HG02623 (cell line): ENCODE measurements at regions not wholly inside any gene's neighbourhood (a gene's known extent, or its start where the extent isn't known, plus 50 kb on each side); places are given as distances from the start of the nearest gene placed in this dataset.
"Not testable (repeated sequence)": the region's sequence is repeated elsewhere in the genome, so short reads cannot be mapped to it uniquely, and the experiment has no call there.

Experiments
- ATAC-seq: cut with Tn5 transposase; IDR thresholded peaks from one replicate; pipeline ENCODE4 v1.9.1; 2021; ENCODE audit warnings: moderate library complexity; ENCODE audit not compliant: unreplicated experiment

DNA sequence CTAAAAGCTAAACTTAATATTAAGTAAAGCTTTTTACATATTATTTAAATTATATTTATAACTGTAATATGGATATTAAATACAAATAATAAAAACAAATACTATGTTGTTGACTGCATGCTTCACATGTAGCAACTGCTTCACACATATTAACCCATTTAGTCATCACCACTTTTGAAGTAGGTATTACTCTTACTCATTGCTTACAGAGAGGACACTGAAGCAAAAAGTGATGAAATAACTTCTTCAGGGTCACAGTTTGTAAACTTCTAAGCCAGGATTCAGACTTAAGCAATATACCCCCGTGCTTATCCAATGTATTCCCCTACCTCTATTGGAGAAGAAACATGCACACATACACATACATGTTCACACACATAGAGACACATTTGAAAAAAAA is 166.6 kb downstream of the DKK2 start:
- ATAC-seq: no peak

DNA sequence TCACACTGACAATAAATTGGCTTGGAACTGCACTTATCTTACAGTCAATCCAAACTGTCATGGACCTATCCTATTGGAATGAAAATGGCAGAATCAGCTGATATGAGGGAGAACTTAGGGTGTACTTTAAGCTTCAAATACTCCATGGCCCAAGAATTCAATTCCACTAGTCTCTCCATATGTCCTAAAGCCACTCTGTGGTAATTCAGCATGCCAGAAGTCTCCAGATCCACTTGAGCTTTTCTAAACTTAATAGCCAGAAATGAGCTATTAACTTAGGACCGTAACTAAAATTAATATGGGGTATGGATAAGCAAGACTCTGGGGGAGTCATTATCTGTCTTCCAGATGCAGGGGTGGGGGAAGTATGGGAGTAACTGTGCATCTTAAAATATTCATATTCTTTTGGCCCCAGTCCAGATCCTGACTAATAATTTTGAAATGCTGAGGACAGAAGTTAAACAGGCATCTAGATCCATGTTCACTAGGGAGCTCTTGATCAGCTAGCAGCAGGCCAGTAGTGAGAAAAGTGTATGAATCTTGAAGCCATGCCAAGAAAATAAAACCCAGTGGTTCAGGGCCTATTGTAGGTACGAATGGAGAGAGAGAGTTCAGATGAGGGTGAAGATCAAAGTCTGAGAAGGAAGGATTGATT is 167.6 kb downstream of the DKK2 start:
- ATAC-seq: no peak

DNA sequence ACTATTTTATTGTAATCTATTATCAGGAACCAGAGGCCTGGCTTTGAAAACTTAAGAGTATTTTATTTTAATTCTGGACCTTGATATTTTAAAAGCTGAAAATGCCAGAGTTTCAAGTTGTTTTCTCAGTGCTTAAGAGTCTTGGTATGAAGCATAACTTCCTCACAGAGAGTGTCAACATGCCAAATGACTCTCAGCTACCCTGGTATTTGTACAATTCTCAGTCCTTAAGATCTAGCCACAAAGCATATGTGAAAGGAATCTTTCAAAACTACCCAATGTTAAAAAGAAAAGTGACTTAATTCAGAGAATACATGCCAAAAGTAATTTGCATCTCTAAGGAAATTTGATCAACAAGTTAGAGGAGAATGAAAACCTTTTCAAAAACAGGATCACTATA is 171.9 kb downstream of the DKK2 start:
- no peak for ATAC-seq

DNA sequence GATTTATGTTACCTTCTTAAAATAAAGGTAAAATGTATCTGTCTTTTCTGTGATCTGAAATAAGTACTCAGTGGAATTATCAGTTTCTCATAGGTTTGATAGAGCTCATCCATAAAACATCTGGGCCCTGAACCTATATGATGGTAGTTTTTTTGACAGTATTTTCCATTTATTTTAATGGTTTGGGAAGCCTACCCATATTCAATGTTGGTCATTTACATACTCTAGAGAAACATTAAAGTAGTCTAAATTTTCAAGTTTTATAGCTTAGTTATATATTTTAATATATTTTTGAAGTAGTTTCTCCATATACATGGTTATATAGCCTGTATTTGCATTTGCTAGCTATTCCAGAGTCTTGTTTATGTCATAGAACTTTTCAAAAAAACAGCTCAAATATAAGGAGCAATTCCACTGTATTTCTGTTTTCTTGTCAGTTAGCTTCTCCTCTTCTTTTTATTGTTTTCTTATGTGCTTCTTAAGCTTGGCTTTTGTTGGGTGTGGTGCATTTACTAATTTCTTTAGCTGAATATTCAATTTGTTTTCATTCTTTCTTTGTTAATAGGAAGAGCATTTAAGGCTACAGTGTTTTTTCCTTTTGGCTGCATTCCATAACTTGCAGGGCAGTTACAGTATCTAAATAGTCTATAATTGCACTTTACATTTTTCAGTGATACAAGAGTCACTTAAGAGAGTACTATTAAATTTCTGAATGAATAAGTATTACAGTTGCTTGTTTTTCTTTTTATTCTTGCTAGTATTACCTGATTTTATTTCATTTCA is 181.4 kb downstream of the DKK2 start:
- ATAC-seq: no peak

DNA sequence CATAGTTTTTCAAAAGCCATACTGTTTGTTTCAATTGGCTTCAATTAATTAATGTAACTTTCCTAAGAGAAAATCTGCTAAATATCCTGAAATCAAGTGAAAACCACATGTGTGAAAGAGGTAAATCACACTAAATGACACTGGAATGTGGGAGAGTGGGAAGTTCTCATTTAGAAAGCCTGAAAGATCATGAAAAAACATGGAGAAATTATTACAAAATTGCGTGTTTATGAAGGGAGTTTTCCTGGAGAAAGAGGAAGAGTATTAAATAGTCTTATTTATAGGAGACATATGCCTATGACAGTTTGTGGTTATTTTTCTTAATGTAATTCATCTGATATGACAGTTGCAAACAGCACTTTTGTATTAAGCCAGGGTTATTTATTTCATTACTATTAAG is 183.7 kb downstream of the DKK2 start:
- ATAC-seq: no peak

DNA sequence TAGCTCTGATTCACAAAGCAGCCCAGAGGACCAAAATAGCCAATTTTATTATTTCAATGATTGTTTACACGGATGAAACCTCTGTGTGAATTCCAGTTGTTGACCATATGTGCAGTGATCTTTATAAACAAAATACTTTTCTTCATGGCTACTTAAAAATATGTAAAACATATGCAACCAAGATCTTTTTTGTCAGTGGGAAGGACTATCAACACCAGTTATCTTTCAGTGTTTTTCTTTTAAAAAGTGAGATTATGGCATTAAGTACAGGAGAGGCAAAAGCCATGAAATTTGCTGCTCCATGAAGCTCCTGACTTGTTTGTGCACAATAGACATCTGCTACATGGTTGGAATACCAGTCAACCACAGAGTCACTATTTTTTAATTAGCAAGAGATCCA is 184.4 kb downstream of the DKK2 start:
- no peak for ATAC-seq

DNA sequence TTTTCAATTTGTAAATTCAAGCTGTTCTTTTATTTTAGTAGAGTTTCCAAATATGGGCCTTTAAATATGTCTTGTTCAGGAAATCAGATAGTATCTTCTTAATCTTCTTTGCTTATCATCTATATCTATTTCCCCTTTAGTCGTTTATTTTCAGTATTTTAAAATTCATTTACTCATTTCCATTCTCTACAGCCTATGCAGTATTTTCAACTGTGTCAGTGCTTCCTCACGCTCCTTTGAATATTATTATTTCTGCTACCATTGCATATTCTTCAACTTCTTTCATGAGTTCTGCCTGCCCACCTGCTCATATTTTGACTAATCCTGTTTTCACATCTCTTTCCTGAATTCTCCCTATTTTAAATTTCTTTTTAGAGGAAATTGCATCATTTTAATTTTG is 185.4 kb downstream of the DKK2 start:
- no peak for ATAC-seq

DNA sequence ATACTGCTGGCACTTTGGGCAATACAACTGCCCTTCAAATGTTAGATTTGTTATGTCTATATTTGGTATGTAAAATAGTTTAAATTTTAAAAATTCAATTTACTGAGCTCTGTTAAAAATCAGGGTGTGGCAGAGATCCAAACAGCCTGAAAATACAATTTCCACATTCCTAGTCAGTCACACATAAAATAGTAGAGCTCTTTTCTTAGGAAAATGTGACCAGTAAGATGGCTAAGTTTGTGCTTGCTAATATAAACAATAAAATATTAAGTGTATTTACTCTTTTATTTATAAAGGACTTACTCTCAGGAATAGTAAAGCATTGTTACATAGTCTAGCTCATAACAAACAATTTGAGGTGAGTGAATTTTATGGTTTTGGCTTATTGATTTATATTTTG is 200.2 kb downstream of the DKK2 start:
- ATAC-seq: no peak

DNA sequence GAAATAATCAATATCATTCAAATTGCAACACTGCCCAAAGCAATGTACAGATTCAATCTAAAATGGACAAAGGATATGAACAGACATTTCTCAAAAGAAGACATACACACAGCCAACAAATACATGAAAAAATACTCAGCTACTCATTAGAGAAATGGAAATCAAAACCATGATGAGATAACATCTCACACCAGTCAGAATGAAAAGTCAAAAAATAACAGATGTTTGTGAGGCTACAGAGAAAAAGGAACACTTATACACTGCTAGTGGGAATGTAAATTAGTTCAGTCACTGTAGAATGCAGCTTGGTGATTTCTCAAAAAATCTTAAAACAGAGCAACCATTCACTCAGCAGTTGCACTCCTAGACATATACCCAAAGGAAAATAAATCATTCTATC is 205.2 kb downstream of the DKK2 start:
- ATAC-seq: no peak

DNA sequence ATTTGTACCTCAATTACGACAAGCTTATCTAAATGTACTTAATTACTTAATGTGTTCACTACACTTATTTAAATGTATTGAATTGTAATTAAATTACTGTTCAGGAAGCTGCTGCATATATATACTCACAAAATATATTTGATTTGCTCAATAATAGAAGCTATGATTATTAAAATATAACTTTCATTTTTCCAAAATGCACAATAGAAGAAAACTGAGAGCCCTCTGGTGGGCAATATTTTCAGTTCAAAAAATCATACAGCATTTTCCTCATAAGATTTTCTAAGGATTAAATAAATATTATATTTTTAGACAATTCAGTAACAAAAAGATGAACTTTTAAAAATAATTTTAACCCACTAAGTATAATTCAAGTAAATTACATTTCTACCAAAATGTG is 217.3 kb downstream of the DKK2 start:
- ATAC-seq: no peak

DNA sequence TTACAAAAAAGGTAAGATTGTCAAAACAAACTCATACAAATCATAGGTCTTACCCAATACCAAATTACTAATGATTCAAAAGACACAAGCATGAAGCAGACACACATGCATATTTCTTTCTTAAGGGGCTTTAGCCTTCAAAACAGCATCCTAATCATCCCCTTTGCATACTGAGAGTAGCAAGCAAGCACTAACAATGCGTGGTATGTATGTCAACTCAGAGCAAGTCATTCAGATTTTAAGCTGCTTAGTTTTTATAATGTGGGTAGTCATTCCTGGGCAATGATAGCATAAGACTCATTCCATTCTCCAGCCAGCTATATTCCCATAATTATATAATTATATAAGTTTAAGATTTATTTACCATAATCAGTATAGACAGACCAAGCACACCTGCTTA is 219.6 kb downstream of the DKK2 start:
- no peak for ATAC-seq

DNA sequence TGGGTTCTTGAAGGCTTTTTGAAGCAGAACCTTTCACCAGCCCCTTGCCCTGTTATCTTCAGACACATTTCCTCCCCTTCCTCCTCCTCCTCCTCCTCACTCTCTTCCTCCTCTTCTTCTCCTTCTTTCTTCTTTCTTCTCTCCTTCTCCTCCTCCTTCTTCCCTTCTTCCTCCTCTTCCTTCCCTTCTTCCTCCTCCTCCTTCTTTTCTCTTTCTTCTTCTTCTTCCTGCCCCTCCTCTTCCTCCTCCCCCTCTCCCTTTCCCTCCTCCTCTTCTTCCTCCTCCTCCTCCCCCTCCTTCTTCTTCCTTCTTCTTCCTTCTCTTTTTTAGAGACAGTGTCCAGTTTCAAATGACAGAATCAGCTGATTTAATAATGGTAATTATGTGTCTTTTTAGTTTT is 226.0 kb downstream of the DKK2 start:
- no peak for ATAC-seq

DNA sequence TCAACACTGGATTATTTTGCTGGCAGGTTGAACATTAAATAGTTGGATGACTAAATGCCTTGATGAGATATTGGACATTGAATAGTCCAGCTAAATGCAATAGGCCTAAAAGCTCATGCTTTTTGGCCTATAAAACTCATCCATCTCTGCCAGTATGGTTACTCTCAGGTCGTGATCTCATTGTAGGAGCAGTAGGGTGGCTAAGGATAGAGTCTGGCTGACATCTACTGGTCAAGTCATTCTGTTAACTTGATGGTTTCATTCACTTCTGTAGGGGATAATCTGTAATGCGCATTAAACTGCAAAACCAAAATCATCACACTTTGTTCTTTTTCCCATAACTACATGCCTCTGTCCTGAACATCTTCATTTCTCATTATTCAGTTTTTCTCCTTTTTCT is 227.0 kb downstream of the DKK2 start:
- ATAC-seq: no peak

DNA sequence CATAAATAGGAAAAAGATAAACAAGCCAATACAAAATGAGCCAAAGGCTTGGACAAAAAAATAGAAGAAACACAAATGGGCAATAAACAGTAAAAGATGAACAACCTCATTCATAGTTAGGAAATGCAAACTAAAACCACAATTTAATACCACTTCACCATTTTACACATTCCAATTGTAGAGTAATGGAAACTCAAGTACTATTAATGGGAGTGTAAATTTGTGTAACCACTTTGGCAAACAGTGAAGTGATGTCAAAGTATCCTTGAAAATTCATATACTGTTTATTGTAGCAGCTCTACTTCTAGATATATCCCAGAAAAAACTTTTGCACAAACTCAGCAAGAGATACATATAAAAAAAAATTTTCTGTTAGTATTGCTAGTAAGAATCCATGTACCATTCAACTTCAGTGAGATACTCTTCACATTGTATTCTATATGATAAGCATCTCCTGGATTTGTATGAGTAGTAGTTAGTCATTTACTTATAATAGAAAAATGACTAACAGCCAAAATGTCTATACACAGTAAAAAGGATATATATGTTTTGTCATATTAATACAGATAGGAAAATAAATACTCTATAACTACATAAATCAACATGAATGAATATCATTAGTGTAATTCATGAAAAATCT is 229.8 kb downstream of the DKK2 start:
- ATAC-seq: no peak

DNA sequence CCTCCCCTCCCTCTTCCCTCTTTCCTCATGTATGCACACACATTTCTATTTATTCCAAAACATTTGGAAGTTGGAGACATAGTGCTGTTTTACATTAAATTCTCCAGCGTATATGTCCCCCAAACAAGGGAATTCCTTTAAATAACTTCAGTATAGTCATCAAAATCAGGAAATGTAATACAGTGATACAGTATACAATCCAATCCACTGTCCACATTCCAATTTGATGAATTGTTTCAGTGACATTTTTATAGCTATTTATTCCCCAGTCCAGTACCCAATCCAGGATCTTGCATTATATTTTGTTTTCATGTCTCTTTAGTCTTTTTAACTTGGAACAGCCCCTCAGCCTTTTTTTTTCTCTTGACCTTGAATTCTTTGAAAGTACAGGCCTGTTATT is 233.0 kb downstream of the DKK2 start:
- no peak for ATAC-seq

DNA sequence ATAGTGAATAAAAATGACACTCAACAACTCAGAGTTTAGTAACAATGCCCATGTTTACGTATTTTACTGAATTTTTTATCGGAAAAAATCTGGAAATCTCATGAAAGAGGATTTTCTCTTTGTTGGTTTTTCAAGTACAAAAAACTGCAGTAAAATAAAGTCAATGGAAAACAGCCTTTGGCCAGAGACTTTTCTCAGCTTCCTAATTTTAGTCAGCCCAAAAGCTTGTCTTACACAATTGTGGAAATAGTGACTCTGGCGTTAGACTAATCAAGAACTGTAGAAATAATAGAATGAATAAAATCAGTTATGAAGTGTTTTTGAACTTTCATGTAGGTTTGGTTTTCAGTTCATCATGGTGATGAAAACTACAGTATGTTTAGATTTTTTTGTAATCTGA is 234.7 kb downstream of the DKK2 start:
- no peak for ATAC-seq

DNA sequence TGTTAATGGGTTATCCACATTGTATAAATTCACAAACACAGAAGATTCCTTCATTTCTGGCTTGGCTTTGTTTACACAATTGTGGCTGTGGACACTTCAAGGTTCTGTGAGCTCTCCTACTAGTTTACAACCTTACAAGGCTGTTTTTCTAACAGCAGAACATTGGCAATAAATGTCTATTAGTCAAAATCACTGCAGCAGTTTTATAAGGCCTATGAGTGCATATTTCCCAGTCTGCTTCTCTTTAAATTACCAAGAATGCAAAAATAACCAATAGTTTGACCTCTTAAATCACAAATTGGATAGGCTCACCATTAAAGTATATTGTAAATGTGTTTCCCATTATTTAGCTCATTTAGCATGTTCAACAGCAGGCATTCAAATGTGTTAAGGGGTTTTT is 239.2 kb downstream of the DKK2 start:
- no peak for ATAC-seq

DNA sequence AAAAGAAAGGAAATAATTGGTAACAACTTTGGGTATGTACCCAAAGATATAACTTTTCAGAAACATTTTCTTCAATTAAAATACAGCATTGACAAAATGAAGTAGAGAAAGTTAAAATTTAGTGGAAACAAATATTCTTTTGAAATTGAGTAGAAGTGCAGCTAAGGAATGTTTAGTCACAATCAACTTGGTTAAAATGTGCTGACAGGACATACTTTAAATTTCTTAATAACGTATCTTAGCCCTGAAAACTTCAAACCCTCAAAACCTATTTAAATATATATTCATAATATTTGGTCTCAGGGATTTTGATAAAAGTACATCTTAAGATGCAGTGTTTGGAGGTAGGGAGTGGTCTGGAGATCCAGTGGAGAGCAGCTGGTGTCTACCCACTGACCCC is 240.8 kb downstream of the DKK2 start:
- ATAC-seq: no peak

DNA sequence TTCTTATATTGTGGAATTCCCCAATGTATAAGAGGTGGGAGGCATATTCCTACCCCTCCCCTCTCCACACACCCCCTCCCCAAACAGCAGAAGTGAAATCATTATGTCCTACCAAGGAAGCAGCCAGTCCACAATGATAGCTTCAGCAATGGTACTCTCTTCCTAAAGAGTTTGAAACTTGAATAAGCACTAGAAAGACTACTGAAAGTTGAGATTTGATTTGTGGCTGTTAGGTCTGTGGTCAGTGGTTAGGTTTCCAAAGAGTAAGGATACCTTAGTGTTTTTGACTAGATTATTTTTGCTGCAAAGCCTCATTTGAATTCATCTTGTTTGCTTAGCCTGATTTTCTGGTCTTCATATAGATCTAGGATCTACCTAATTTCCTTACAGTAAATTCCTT is 242.2 kb downstream of the DKK2 start:
- no peak for ATAC-seq

DNA sequence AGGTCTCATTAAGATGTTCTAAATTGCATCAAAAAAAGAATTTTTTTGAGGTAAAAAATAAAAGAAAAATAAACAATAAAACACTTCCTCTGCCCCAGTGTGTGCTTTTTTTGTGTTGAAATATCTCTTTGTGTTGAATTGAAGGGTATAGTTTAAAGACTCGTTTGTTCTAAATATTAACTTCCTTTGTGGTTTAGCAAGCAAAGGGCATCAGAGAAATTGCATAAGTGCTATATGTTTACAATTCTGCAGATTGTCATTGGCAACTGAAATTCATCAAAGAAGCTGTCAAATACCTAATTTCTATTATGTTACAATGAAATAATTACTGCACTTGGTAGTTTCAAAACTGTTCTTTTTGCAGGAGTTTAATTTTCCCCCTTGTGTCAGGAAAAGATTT is 260.5 kb downstream of the DKK2 start:
- ATAC-seq: no peak

DNA sequence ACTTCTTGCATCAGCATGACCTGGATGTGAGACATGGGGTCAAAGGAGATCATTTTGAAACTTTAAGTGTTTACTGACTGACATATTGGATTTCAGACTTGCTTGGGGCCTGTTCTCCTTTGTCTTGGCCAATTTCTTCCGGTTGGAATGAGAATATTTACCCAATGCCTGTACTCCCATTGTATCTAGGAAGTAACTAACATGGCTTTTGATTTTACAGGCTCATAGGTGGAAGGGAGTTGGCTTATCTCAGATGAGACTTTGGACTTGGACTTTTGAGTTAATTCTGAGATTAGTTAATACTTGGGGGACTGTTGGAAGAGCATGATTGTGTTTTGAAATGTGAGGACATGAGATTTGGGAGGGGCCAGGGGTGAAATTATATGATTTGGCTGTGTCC is 262.1 kb downstream of the DKK2 start:
- not testable (repeated sequence) for ATAC-seq
